Karpas-422 (cell line): ENCODE measurements at regions not wholly inside any gene's neighbourhood (a gene's known extent, or its start where the extent isn't known, plus 50 kb on each side); places are given as distances from the start of the nearest gene placed in this dataset.

Source experiments
- DNase-seq: peaks from one replicate; pipeline ENCODE4 v3.0.0-alpha.2; 2015
- H2AFZ ChIP-seq: fragments of 200-600 bp; sonication (generic); 2 replicates; pipeline ENCODE4 v1.6.1; 2014; ENCODE audit warnings: antibody characterized with exemption, low read length, mixed read lengths
- H3K27ac ChIP-seq: fragments of 200-600 bp; sonication (generic); 2 replicates; pipeline ENCODE4 v1.5.1; 2014; ENCODE audit warnings: mild to moderate bottlenecking, low read length, moderate library complexity
- H3K27me3 ChIP-seq: fragments of 200-600 bp; sonication (generic); 2 replicates; pipeline ENCODE4 v1.6.1; 2014; ENCODE audit warnings: low read length, mixed read lengths
- H3K36me3 ChIP-seq: fragments of 200-600 bp; sonication (generic); 2 replicates; pipeline ENCODE4 v1.6.1; 2014; ENCODE audit warnings: low read length, mixed read lengths; ENCODE audit not compliant: insufficient read depth
- H3K4me1 ChIP-seq: fragments of 200-600 bp; sonication (generic); 2 replicates; pipeline ENCODE4 v1.6.1; 2014; ENCODE audit warnings: mild to moderate bottlenecking, low read length, mixed read lengths
- H3K4me2 ChIP-seq: fragments of 200-600 bp; sonication (generic); 2 replicates; pipeline ENCODE4 v1.6.1; 2014; ENCODE audit warnings: low read length, low read depth, mild to moderate bottlenecking; ENCODE audit not compliant: poor library complexity, severe bottlenecking
- H3K4me3 ChIP-seq: fragments of 200-600 bp; sonication (generic); 2 replicates; pipeline ENCODE4 v1.5.1; 2014; ENCODE audit warnings: mild to moderate bottlenecking, antibody characterized with exemption, low read length, mixed read lengths
- H3K79me2 ChIP-seq: fragments of 200-600 bp; sonication (generic); 2 replicates; pipeline ENCODE4 v1.6.1; 2014; ENCODE audit warnings: mild to moderate bottlenecking, low read length, mixed read lengths
- H3K9ac ChIP-seq: fragments of 200-600 bp; sonication (generic); 2 replicates; pipeline ENCODE4 v1.6.0; 2014; ENCODE audit warnings: low read length
- H3K9me2 ChIP-seq: fragments of 200-600 bp; sonication (generic), shearing (Covaris generic); replicated peaks from 2 replicates; pipeline ENCODE4 v1.6.0; 2014; ENCODE audit warnings: mild to moderate bottlenecking, low read length, moderate library complexity; ENCODE audit not compliant: insufficient read depth
- H3K9me3 ChIP-seq: fragments of 300-700, 200-600 bp; sonication (generic); 2 replicates; pipeline ENCODE4 v1.6.1; 2014; ENCODE audit warnings: low read length, mixed read lengths
- H4K20me1 ChIP-seq: fragments of 200-600 bp; sonication (generic); 2 replicates; pipeline ENCODE4 v1.6.1; 2014; ENCODE audit warnings: mild to moderate bottlenecking, antibody characterized with exemption, low read length, low read depth; ENCODE audit not compliant: insufficient read depth

GRCh38 chr11:115631609-115632008, 127.4 kb upstream of the CADM1 start:
- Histone ChIP-seq H3K4me3 (no peak overlapping the region), H3K27ac (no peak overlapping the region), H4K20me1 (no peaks in the 10 kb centered on the region), H3K4me2 (no peak overlapping the region), H3K79me2 (no peaks in the 10 kb centered on the region), H3K9ac (no peak overlapping the region), H3K27me3 (no peaks in the 10 kb centered on the region), H3K4me1 (no peaks in the 10 kb centered on the region), H2AFZ (no peak overlapping the region), H3K9me3 (no peaks in the 10 kb centered on the region), H3K9me2 (no peaks in the 10 kb centered on the region), H3K36me3 (no peaks in the 10 kb centered on the region)
- DNase-seq = no peak

- no peak overlapping the region for H2AFZ ChIP-seq
- no peak for DNase-seq
Measured at GRCh38 chr11:115630214-115630613, 126.0 kb upstream of the CADM1 start.

GRCh38 chr11:115629456-115630015, 125.3 kb upstream of the CADM1 start:
- no peaks in the 10 kb centered on the region for H3K9me2 ChIP-seq
- H2AFZ ChIP-seq = no peak overlapping the region
- no peaks in the 10 kb centered on the region for H3K4me1 ChIP-seq
- no peak overlapping the region for H3K27ac ChIP-seq
- H3K4me2 ChIP-seq = no peak overlapping the region
- no peaks in the 10 kb centered on the region for H3K79me2 ChIP-seq
- H3K36me3 ChIP-seq = no peaks in the 10 kb centered on the region
- no peaks in the 10 kb centered on the region for H3K27me3 ChIP-seq
- H4K20me1 ChIP-seq = no peaks in the 10 kb centered on the region
- DNase-seq = no peak
- H3K9me3 ChIP-seq = no peaks in the 10 kb centered on the region
- H3K4me3 ChIP-seq = no peak overlapping the region
- no peak overlapping the region for H3K9ac ChIP-seq

More at GRCh38 chr11:115630214-115630613, 126.0 kb upstream of the CADM1 start:
- Histone ChIP-seq H3K4me1 (no peaks in the 10 kb centered on the region), H3K4me3 (no peak overlapping the region), H3K27me3 (no peaks in the 10 kb centered on the region), H3K9me2 (no peaks in the 10 kb centered on the region), H4K20me1 (no peaks in the 10 kb centered on the region), H3K79me2 (no peaks in the 10 kb centered on the region), H3K4me2 (no peak overlapping the region), H3K9ac (no peak overlapping the region), H3K27ac (no peak overlapping the region), H3K9me3 (no peaks in the 10 kb centered on the region), H3K36me3 (no peaks in the 10 kb centered on the region)

GRCh38 chr11:115627666-115628460, 123.6 kb upstream of the CADM1 start:
- no peak overlapping the region for H3K4me2 ChIP-seq
- no peaks in the 10 kb centered on the region for H4K20me1 ChIP-seq
- H3K4me1 ChIP-seq = no peaks in the 10 kb centered on the region
- H3K27ac ChIP-seq = no peak overlapping the region
- H3K9me3 ChIP-seq = no peaks in the 10 kb centered on the region
- no peak overlapping the region for H2AFZ ChIP-seq
- DNase-seq = no peak
- no peaks in the 10 kb centered on the region for H3K27me3 ChIP-seq
- no peaks in the 10 kb centered on the region for H3K79me2 ChIP-seq
- H3K9ac ChIP-seq = no peak overlapping the region
- no peak overlapping the region for H3K4me3 ChIP-seq
- H3K9me2 ChIP-seq = no peaks in the 10 kb centered on the region
- no peaks in the 10 kb centered on the region for H3K36me3 ChIP-seq

- Histone ChIP-seq H3K4me2 (no peak overlapping the region), H3K9ac (no peak overlapping the region), H3K27me3 (no peaks in the 10 kb centered on the region), H3K27ac (no peak overlapping the region), H3K36me3 (no peaks in the 10 kb centered on the region), H3K9me3 (no peaks in the 10 kb centered on the region), H3K4me1 (no peaks in the 10 kb centered on the region), H2AFZ (no peak overlapping the region), H3K9me2 (no peaks in the 10 kb centered on the region), H3K79me2 (no peaks in the 10 kb centered on the region), H3K4me3 (no peak overlapping the region), H4K20me1 (no peaks in the 10 kb centered on the region)
- DNase-seq = no peak
Measured at GRCh38 chr11:115627071-115627470, 122.9 kb upstream of the CADM1 start.

- no peak for DNase-seq
- H2AFZ ChIP-seq = no peak overlapping the region
Measured at GRCh38 chr11:115626414-115626813, 122.2 kb upstream of the CADM1 start.

GRCh38 chr11:115625502-115625901, 121.3 kb upstream of the CADM1 start:
- H3K9ac ChIP-seq = no peak overlapping the region
- no peaks in the 10 kb centered on the region for H3K36me3 ChIP-seq
- H3K9me2 ChIP-seq = no peaks in the 10 kb centered on the region
- no peaks in the 10 kb centered on the region for H3K9me3 ChIP-seq
- H3K79me2 ChIP-seq = no peaks in the 10 kb centered on the region
- H4K20me1 ChIP-seq = no peaks in the 10 kb centered on the region
- H3K27me3 ChIP-seq = no peaks in the 10 kb centered on the region
- no peak overlapping the region for H3K4me3 ChIP-seq
- H3K4me1 ChIP-seq = no peaks in the 10 kb centered on the region
- no peak overlapping the region for H3K4me2 ChIP-seq
- no peak overlapping the region for H2AFZ ChIP-seq
- H3K27ac ChIP-seq = no peak overlapping the region
- DNase-seq = no peak

More at GRCh38 chr11:115626414-115626813, 122.2 kb upstream of the CADM1 start:
- Histone ChIP-seq H3K79me2 (no peaks in the 10 kb centered on the region), H3K36me3 (no peaks in the 10 kb centered on the region), H3K9ac (no peak overlapping the region), H3K27ac (no peak overlapping the region), H3K4me3 (no peak overlapping the region), H3K9me3 (no peaks in the 10 kb centered on the region), H3K9me2 (no peaks in the 10 kb centered on the region), H3K4me1 (no peaks in the 10 kb centered on the region), H3K27me3 (no peaks in the 10 kb centered on the region), H3K4me2 (no peak overlapping the region), H4K20me1 (no peaks in the 10 kb centered on the region)

GRCh38 chr11:115624065-115624464, 119.8 kb upstream of the CADM1 start:
- H2AFZ ChIP-seq = no peak overlapping the region
- H3K27me3 ChIP-seq = no peaks in the 10 kb centered on the region
- no peaks in the 10 kb centered on the region for H3K9me3 ChIP-seq
- no peaks in the 10 kb centered on the region for H3K36me3 ChIP-seq
- DNase-seq = no peak
- no peak overlapping the region for H3K27ac ChIP-seq
- H3K9me2 ChIP-seq = no peaks in the 10 kb centered on the region
- no peak overlapping the region for H3K4me3 ChIP-seq
- H3K9ac ChIP-seq = no peak overlapping the region
- H3K4me2 ChIP-seq = no peak overlapping the region
- H4K20me1 ChIP-seq = no peaks in the 10 kb centered on the region
- no peaks in the 10 kb centered on the region for H3K79me2 ChIP-seq
- H3K4me1 ChIP-seq = no peaks in the 10 kb centered on the region
